Fibroblast of lung (primary cell): ENCODE measurements at regions not wholly inside any gene's neighbourhood (a gene's known extent, or its start where the extent isn't known, plus 50 kb on each side); places are given as distances from the start of the nearest gene placed in this dataset.

Experiments used
- CTCF ChIP-seq, 2 donors: IDR thresholded peaks in 1 of 2; conservative IDR thresholded peaks in 1 of 2; 1 replicate in 1 of 2; 2 replicates in 1 of 2; pipeline ENCODE4 v1.5.1; 2011 to 2012; ENCODE audit warnings: low read length in 2 of 2, control low read depth in 1 of 2, inconsistent platforms in 1 of 2, low read depth in 1 of 2, mild to moderate bottlenecking in 1 of 2
- EZH2 ChIP-seq: IDR thresholded peaks from 2 replicates; pipeline ENCODE4 v1.5.1; 2012; ENCODE audit warnings: low read length, control low read depth, mild to moderate bottlenecking; ENCODE audit errors: missing control alignments

- TF ChIP-seq CTCF (conservative IDR thresholded peaks at IDR 0.05 in 1 of 2, IDR thresholded peaks at IDR 0.05 in 1 of 2; ENCODE audit: low read depth in 1 of 2, low read length in 2 of 2) (no peak), EZH2 (no peak)
Measured at GRCh38 chr12:97335115-97335514, 127.5 kb upstream of the RMST start.
